ENCODE measurements at regions not wholly inside any gene's neighbourhood (a gene's known extent, or its start where the extent isn't known, plus 50 kb on each side); places are given as distances from the start of the nearest gene placed in this dataset.
"Not testable (repeated sequence)": the region's sequence is repeated elsewhere in the genome, so short reads cannot be mapped to it uniquely, and the experiment has no call there.

DNA sequence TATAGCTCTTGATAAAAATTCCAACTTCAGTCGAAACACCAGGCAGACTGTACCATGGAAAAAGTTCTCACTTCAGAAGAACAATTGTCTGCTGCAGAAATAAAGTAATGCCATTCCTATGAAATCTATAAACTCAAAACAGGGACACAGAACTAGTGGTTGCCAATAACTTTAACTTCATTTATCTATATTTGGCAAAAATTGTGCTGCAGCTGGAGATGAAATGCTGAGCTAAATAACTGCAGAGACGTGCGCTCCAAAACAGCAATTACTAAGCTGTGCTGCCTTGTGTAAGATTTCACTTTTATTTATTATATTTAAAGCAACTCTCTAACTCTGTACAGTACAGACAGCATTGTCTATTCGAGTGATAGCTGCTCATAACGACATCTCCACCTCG, 540.1 kb upstream of the ID2 start:
- no peak for TF ChIP-seq POLR2A (IDR thresholded peaks at IDR 0.05)
- TF ChIP-seq, protein P1, sequence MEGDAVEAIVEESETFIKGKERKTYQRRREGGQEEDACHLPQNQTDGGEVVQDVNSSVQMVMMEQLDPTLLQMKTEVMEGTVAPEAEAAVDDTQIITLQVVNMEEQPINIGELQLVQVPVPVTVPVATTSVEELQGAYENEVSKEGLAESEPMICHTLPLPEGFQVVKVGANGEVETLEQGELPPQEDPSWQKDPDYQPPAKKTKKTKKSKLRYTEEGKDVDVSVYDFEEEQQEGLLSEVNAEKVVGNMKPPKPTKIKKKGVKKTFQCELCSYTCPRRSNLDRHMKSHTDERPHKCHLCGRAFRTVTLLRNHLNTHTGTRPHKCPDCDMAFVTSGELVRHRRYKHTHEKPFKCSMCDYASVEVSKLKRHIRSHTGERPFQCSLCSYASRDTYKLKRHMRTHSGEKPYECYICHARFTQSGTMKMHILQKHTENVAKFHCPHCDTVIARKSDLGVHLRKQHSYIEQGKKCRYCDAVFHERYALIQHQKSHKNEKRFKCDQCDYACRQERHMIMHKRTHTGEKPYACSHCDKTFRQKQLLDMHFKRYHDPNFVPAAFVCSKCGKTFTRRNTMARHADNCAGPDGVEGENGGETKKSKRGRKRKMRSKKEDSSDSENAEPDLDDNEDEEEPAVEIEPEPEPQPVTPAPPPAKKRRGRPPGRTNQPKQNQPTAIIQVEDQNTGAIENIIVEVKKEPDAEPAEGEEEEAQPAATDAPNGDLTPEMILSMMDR (IDR thresholded peaks at IDR 0.05): no peak
- H3K4me1 ChIP-seq: peaks cover 0 to 20% (median 11%) of the 10 kb centered on the region in 12 donors
- no peaks in the 10 kb centered on the region for H3K36me3 ChIP-seq
- DNase-seq (no peak), ATAC-seq (no peak)
- peak overlapping the region in 1 of 12 donors; percentile 37 for H3K27ac ChIP-seq
- H3K9me3 ChIP-seq: no peaks in the 10 kb centered on the region
- WGBS, 4 donors: 77 to 82% (median 81%) methylated on average over 6 of the region's 6 CpGs
- intact Hi-C loops (cut with DNase I): loop anchor here in 1 of 10 donors (5.0 to 10.0 kb wide), 2 partner anchors 86 to 543 kb away; partner anchors contain the start of gene ID2
- no peak overlapping the region for H3K4me3 ChIP-seq
- no peaks in the 10 kb centered on the region for H3K27me3 ChIP-seq

GRCh38 chr2:8142461-8142860, 539.4 kb upstream of the ID2 start:
- Histone ChIP-seq H3K27me3 (no peaks in the 10 kb centered on the region), H3K27ac (peak overlapping the region in 1 of 12 donors; percentile 37), H3K4me3 (no peak overlapping the region), H3K36me3 (no peaks in the 10 kb centered on the region), H3K4me1 (peaks cover 0 to 23% (median 14%) of the 10 kb centered on the region in 12 donors), H3K9me3 (no peaks in the 10 kb centered on the region)
- WGBS, 4 donors: 82 to 91% (median 86%) methylated on average over 1 of the region's 1 CpG
- no peak for DNase-seq
- intact Hi-C loops (cut with DNase I): loop anchor here in 1 of 10 donors (5.0 to 10.0 kb wide), 2 partner anchors 85 to 542 kb away; partner anchors contain the start of gene ID2
- TF ChIP-seq, protein P1 (IDR thresholded peaks at IDR 0.05): no peak
- TF ChIP-seq POLR2A (IDR thresholded peaks at IDR 0.05): no peak
- no peak for ATAC-seq

DNA sequence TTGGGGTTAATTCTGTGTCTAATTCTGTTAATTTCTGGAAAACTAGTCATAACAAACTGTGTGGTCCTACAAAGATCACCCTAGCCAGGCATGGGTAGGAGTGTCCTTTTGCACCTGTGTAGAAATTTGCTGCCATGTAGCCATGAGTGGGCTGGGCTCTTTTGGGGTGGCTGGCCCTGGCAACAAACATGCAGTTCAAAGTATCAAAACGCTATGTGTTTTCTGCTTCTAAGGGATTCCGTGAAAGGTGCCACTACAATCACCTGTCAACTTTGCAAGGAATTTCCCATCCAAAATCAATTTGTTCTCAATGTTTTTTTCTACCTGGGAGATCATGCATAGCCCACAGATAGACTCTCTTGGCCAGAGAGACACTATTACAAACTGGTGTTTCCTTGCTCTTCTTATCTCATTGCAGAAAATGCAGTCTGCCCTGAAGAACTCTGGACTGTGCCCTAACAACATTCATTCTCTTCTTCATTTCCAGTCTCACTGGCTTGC, 537.7 kb upstream of the ID2 start:
- no peaks in the 10 kb centered on the region for H3K9me3 ChIP-seq
- no peak overlapping the region for H3K4me3 ChIP-seq
- DNase-seq (no peak), ATAC-seq (no peak)
- H3K4me1 ChIP-seq: peaks cover 0 to 23% (median 14%) of the 10 kb centered on the region in 12 donors
- intact Hi-C loops (cut with DNase I): loop anchor here in 2 of 10 donors (2.0 to 10.0 kb wide), 3 partner anchors 31 to 541 kb away; partner anchors contain the start of gene ID2 (in 1 of the 2)
- H3K36me3 ChIP-seq: no peaks in the 10 kb centered on the region
- H3K27ac ChIP-seq: no peak overlapping the region
- WGBS, 4 donors: 95 to 100% (median 97%) methylated on average over 2 of the region's 2 CpGs
- TF ChIP-seq, protein P1 (IDR thresholded peaks at IDR 0.05): no peak
- no peak for TF ChIP-seq POLR2A (IDR thresholded peaks at IDR 0.05)
- no peaks in the 10 kb centered on the region for H3K27me3 ChIP-seq

- intact Hi-C loops (cut with DNase I): loop anchor here in 3 of 10 donors (2.0 to 10.0 kb wide), 4 partner anchors 30 to 540 kb away; partner anchors contain the start of gene ID2 (in 1 of the 3)
- H3K9me3 ChIP-seq: no peaks in the 10 kb centered on the region
- TF ChIP-seq, protein P1 (IDR thresholded peaks at IDR 0.05): no peak
- TF ChIP-seq POLR2A (IDR thresholded peaks at IDR 0.05): no peak
- ATAC-seq (no peak), DNase-seq (no peak)
- WGBS, 4 donors: 94 to 100% (median 94%) methylated on average over 3 of the region's 3 CpGs
- H3K27ac ChIP-seq: no peak overlapping the region
- peaks cover 0 to 21% (median 14%) of the 10 kb centered on the region in 12 donors for H3K4me1 ChIP-seq
- no peak overlapping the region for H3K4me3 ChIP-seq
- H3K36me3 ChIP-seq: no peaks in the 10 kb centered on the region
- no peaks in the 10 kb centered on the region for H3K27me3 ChIP-seq
Observed at GRCh38 chr2:8144785-8145184, 537.1 kb upstream of the ID2 start.

DNA sequence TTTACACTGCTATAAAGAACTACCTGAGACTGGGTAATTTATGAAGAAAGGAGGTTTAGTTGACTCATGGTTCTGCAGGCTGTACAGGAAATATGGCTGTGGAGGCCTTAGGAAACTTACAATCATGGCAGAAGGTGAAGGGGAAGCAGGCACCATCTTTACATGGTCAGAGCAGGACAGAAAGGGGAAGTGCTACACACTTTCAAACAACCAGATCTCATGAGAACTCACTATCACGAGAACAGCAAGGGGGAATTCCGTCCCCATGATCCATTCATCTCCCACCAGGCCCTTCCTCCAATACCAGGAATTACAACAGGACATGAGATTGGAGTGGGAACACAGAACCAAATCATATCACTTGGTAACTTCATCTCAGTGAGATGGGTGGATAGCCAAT, 536.5 kb upstream of the ID2 start:
- intact Hi-C loops (cut with DNase I): loop anchor here in 3 of 10 donors (2.0 to 10.0 kb wide), 3 partner anchors 29 to 539 kb away; partner anchors contain the start of gene ID2 (in 1 of the 3)
- not testable (repeated sequence) for H3K4me3 ChIP-seq, DNase-seq, H3K27me3 ChIP-seq, H3K9me3 ChIP-seq, H3K36me3 ChIP-seq, ATAC-seq
- Histone ChIP-seq H3K27ac (peak overlapping the region in 1 of 12 donors; percentile 30), H3K4me1 (peaks cover 0 to 21% (median 14%) of the 10 kb centered on the region in 12 donors)
- 76 to 83% (median 79%) methylated on average over 2 of the region's 2 CpGs for WGBS, 4 donors

All from heart left ventricle (tissue), 16 donors.